GM19455 (cell line): ENCODE measurements at regions not wholly inside any gene's neighbourhood (a gene's known extent, or its start where the extent isn't known, plus 50 kb on each side); places are given as distances from the start of the nearest gene placed in this dataset.
"Not testable (repeated sequence)": the region's sequence is repeated elsewhere in the genome, so short reads cannot be mapped to it uniquely, and the experiment has no call there.

ENCODE experiments used
- ATAC-seq: cut with Tn5 transposase; IDR thresholded peaks from one replicate; pipeline ENCODE4 v1.9.1; 2021; ENCODE audit not compliant: unreplicated experiment

DNA sequence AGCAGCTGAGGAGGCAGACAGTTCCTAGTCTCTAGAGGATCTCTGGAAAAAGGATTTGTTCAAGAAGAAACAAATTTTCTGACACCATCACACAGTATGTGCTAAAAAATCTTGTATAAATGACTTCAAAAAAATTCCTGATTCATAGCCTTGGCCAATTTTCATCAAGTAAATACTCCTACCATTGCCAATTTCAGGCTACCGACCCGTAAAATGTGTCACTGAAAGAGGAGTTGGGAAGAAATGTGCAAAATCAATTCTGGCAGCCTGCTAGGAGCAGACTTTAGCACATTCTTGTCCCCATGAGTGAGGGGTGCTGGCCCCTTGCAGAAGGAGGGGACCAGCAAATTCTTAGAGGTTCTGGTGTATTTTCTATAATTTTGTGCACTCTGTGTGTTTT is 109.4 kb downstream of the TMEM30B start:
- no peak for ATAC-seq

DNA sequence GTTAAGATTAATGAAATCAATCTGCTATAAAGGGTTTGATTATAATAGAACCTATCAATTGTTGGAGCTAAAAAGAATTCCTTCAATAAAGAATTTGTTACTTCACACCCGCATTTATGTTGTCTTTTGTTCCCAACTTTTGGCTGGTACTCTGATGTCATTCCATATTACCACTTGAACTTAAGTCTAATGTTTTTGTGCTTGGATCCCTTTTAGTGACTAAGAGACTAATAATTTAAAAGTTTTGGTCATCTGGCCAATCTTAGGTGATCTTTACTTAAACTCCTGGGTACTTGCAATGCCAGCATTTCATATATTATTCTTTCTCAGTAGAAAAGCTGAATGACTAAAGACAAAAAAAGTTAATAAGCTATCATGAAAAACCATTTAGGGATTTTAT is 113.0 kb downstream of the TMEM30B start:
- ATAC-seq: no peak

DNA sequence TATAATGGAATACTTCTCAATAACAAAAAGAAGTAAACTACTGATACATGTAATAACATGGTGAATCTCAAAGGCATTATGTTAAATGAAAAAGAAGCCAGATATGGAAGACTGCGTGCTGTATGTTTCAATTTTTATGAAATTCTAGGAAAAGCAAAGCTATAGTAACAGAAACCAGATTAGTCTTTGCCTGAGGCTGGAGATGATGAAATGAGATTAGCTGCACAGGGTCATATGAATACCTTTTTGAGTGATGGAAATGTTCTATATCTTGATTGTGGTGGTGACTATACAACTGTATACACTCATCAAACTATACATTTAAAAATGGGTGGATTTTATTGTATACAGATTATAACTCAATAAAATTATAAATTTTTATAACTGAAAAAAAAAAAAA is 113.5 kb downstream of the TMEM30B start:
- no peak for ATAC-seq

DNA sequence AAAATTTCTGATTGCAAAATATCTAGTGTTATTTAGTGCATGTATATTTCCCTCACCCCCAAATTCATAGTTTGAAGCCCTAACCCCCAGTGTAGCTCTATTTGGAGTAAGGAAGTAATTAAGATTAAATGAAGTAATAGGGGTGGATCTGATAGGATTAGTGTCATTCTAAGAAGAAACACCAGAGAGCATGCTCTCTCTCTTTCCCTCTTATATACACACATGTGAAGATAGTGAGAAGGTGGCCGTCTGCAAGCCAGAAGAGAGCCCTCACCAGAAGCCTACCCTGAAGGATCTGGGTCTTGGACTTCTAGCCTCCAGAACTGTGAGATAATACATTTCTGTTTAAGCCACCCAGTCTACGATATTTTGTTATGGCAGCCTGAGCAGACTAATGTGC is 120.3 kb downstream of the TMEM30B start:
- ATAC-seq: no peak

DNA sequence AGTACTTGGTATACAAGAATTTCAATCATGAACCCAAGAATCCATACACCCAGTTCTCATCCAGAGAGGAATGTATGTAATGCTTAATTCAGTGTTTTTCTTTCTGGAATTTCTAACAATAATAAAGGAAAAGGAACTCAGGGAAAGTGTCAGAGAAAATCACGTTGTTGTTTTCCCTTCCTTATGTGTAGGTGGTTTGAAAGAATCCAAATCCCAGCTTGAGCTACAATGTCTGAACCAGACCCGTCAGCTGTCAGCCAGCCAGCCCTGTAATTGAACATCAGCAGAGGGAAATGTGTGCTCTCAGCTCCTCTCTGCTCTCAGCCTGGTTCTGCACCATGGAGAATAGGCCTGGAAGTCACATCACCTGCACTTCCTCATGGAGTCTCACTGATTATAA is 126.5 kb downstream of the TMEM30B start:
- ATAC-seq: no peak

DNA sequence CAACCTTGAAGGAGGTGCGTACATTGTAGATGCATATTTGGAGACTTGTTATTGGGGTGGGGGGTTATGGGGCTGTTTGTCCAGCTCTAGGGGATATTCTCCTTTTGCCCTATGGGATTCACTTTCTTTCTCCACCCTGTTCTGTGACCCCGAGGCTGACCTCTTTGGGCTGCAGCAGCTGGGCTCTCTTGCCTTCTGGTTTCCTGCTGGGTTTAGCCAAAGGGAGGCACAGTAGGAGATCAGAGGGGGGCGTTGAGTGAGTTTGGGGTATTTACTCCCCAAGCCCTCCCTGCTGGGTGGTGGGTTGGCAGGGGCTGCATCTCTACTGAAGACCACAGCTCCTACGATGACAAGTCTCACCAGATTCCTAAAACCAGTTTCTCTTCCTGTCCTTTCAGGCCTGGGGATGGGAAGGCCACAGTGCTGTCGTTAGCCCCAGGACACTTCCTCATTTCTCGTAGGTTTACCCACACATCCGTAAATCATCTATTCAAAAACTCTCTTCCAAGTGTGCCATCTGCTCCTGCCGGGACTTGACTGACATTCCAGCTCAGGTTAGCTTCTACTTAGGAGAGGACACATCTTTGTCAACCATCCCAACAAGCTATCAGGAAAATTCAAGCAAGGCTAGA is 127.1 kb downstream of the TMEM30B start:
- ATAC-seq: no peak

DNA sequence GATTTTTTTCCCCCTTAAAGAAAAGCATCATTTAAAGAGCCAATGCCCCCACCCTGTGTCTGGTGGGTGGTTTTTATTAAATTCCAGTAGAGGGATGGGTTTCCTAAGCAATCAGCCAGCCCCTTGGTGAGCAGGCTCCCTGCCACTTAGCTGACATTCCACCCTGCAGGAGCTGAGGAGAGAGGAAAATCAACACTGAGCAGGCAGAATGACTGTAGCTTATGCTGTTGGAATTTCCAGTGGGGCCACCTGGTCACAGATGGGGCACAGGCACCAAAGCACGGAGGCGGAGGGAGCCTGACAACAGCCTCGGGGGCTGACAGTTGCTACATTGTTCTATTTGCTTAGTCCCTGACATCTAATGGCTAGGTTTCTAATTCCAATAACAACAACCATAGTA is 127.7 kb downstream of the TMEM30B start:
- no peak for ATAC-seq

DNA sequence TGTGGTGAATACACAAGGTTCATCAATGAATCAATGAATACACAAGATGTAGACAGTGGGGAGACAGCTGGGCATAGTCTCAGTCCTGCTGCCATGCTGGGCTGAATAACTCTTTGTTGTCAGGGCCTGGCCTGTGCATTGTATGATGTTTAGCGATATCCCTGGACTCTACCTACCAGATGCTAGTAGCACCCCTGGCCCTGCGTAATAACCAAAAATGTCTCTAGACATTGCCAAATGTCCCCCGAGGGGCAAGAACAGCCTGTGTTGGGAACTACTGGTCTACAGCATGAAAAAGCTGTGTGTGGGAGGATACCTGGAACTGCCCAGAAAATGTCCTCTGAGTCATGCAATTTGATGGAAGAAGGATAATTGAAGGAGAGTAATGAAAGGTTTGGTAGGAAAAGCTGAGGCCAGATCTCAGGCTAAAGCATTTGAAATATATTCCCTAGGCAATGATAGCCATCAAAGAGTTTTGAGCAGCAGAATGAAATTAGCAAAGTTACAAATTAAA is 128.2 kb downstream of the TMEM30B start:
- no peak for ATAC-seq

DNA sequence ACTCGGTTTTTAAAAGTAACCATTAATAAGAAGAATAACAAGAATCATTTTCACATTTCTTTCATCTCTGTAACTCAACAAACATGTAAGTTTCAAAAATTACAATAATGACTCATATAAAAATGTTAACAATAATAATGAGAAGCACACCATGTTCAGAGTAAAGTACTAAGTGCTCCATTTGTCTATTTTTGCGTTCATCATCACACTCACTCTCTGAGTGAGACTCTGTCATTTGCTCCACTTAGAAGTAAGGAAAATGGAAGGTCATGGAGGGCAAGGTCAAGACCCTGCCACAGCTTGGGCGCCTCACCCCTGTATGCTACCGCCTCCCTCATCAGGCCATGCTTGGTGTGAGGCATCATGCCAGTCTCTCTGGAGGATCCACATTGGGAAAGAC is 129.9 kb downstream of the TMEM30B start:
- ATAC-seq: no peak

DNA sequence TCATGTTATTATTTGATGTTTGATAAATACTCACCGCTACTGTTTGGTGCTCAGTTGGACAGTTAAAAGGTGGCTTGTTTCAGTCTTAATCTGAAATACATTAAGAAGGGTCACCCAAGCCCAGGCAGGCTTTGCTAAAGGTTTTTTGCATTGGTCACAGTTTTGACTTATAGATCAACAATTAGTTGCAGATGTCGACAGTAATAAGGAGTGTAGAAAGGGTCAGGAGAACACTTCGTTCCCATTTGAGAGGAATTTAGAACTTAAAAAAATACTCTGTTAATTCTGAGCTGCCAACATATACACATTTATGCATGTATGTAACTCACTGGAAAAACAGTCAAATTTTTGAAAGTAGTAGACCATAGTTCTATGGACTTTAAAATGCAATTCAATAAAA is 130.3 kb downstream of the TMEM30B start:
- ATAC-seq: no peak

DNA sequence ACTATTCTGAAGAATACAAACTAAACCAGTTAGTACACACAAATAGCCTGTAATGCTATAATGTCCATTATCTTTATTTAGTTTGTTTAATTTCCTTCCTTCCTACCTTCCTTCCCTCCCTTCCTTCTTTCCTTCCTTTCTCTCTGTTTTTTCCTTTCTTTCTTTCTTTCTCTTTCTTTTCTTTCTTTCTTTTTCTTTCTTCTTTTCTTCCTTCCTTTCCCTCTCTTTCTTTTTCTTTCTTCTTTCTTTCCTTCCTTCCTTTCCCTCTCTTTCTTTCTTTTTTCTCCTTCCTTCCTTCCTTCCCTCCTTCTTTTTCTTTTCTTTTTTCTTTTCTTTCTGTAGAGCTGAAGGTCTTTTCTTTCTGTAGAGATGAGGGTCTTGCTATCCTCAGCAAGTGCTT is 131.2 kb downstream of the TMEM30B start:
- no peak for ATAC-seq

DNA sequence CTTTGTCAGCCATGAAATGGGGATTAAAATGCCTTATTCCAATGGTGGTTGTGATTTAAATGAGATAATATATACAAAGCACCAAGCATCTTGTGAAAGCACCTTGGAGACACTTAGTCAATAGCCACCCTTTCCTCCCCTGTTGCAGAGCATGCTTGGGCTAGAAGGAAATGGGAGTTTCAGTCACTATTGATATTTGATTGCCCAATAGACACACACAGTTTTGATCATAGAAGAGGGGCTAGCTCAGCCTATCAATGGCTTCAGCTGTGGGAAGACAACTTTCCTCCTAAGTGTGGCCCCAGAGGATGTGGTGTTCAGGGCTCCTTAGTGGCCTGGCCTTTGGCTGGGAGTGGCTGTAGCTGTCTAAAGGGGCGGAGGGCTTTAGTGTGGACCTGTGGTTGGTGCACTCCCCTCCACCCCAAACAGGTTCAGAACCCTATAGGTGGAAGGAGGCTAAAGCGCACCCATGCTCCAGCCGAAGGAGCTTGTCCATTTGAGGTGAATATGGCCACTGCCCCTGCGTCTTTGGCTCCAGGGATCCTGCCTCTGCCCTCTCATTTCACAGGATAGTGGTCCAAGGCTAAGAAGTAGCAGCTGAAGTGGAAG is 132.3 kb downstream of the TMEM30B start:
- no peak for ATAC-seq

DNA sequence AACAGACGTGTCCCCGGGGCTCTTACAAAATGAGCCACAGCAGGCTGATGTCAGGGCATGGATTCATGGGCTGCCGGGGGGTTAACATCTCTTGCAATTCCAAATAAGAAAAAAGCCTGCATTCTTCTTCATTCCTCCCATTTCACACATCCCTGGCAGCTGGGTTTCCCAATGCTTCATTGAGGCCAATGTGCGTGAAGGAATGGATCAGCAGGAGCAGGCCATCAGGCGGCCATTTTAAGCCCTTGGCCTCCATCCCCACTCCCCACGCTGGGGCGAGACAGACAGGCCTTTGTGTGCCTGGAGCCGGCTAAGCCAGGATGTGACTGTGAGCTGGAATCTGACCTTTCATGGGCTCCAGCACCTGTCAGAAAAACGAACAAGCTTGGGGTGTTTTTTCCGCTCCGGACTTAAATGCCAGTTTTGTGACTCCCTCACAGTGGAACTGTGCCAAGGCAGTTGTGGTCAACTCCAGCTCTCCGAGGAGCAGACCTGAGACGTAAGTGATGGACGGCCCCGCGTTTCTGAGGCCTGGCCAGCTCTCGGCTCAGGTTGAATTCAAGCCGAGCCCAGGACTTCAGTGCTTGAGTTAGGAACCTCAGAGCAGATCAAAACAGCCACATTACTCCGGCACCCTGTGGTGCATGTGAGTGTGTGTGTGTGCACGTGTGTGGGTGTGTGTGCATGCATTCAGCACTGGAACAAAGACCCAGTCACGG is 133.1 kb downstream of the TMEM30B start:
- ATAC-seq: no peak

DNA sequence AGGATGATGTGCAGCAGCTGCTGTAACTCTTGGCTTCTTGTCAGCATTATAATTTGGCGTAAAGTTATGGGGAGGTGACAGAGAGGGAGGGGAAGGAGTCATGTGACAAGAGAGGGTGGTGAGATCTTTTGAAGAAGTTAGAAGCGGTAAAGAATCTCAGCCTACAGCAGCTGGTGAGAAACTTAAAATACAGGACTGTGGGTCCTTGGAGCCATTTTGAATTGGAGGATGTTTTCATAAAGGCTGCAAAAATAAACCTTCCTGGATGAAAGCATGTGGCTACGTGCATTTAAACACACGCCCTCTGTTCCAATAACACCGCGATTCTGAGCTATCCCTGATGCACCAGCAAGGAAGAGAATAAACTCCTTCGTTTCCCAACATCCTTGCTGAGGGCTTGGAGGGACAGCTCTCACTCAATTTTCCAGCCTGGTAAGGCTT is 133.7 kb downstream of the TMEM30B start:
- no peak for ATAC-seq

DNA sequence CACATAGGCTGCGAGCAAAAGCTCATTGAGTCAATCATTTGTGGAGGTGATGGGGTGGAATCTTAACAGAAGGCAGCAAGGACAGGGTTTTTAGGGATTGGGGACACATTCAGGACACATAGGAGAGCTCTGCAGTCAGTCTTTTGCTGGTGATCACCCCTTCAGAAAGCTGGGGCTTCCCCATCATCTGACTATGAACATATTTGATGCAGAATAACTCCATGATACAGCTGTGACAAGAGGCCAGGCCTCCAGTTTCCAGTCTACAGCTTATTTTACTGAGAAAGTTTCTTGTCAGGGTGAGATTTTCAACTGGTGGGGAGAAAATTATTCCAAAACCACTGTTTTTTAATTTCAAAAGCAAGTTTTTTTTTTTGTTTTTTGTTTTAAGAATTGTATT is 134.2 kb downstream of the TMEM30B start:
- no peak for ATAC-seq

DNA sequence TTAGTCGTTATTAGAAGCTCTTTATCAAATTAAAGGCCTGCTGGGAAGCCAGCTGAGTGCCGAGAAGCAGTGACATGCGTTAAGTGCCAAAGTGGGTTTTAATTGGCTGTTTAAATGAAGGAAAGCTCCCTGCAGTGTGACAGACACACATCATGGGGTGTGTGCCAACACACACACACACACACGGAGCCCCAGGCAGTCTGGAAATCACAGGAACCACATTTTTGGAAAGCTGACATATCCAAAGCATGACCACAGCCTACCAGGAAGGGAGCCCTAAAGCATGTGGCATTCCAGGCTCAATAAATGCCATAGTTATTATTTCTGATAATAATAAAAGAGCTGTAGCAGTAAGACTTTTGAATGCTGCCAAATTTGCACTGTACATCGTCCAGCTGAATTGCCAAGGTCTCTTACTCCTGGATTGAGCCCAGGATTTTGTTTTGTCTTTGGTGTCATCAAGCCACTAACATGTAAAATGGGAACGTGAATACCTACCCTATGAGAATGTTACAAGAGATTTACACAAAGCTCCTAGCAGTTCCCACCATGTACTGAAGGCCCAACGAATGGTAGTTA is 135.1 kb downstream of the TMEM30B start:
- ATAC-seq: no peak

DNA sequence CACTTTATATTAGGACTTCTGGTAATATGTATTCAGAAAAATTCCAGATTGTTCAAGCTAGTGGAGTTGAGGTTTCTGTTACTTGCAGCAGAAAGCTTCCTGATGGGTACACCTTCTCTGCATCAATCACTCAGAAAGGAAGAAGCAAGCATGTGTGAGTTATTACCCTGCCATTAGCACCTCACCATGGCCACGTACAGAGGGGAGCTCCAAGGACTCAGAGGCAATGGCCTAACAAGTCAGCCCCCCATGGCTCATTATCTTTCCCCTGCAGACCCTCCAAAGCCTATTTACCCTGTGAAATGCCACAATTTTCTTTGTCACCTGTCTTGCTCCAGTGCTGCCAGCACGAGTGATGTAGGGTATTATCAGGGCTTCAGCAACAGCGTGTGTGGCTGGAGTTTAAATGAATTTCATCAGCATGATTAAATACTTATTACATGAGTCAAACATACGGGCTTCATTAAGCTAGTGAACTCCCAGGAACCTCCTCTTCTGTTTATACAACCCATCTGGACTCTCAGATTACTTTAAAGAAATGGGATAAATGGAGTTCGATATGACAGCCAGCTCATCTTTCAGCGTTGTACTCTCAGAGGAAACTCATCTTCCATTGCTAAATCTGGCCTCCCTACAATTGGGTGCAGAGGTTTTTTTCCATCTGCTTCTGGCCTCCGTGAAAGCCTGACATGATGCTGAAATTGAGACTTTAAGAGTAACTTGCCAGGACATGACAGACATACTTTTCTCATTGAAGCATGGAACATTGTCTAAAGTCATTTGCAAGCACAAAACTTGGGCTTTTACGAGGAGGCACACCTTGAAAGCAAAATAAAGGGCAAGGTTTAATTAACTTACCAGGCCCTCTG is 135.9 kb downstream of the TMEM30B start:
- no peak for ATAC-seq

DNA sequence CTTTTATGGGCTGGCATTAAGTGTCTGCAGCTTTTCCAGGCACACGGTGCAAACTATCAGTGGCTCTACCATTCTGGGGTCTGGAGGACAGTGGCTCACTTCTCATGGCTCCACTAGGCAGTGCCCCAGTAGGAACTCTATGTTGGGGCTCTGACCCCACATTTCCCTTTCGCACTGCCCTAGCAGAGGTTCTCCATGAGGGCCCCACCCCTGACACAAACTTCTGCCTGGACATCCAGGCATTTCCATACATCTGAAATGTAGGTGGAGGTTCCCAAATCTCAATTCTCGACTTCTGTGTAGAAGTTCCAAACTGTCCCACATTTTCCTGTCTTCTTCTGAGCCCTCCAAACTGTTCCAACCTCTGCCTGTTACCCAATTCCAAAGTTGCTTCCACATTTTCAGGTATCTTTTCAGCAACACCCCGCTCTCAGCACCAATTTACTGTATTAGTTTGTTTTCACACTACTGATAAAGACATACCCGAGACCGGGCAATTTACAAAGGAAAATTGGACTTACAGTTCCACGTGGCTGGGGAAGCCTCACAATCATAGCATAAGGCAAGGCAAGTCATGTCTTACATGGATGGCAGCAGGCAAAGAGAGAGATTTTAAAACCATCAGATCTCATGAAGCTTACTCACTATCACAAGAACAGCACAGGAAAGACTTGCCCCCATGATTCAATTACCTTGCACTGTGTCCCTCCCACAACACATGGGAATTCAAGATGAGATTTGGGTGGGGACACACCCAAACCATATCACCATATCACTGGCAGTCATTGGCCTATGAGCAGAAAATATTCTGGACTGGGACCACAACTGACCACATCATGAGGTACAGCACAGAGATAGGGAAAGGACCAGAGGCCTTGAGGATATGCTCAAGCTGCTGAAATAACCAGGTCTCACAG is 136.8 kb downstream of the TMEM30B start:
- not testable (repeated sequence) for ATAC-seq

DNA sequence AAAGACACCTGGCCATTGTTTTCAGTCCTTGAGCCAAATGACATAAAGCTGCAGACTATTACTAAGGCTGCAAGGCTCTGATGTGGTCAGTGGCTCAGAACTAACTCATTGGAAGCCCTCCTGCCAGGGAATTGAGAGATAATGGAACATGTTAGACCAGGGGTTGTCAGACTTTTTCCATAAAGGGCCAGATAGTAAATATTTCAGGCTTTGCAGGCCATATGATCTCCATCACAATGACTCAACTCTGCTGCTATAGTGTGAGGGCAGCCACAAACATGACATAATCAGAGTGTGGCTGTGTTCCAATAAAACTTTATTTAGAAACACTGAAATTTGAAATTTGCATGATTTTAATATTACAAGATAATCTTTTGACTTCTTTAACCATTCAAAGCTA is 140.3 kb downstream of the TMEM30B start:
- ATAC-seq: no peak

DNA sequence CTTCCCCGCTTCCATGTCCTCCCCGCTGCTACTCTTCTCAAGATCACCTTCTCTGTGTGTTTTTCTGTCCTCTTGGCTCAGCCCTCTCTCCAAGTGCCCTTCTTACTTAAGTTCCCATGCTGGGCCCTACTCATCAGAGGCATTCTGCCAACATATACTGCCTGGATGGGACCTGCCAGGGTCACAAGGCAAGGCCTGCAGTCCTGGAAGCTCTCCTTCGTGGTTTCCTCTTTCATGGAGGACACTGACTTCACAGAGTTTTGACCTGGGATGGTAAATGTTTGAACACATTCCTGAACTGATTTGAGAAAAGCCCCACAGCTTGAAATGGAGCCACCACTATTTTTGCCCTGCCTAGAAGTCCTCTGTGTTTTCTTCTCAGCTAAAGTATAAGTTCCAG is 140.9 kb downstream of the TMEM30B start:
- ATAC-seq: no peak
